GM12872 (cell line): ENCODE measurements at regions not wholly inside any gene's neighbourhood (a gene's known extent, or its start where the extent isn't known, plus 50 kb on each side); places are given as distances from the start of the nearest gene placed in this dataset.

ENCODE experiments used
- TF ChIP-seq, protein P1 (sequence below): IDR thresholded peaks from 3 replicates; pipeline ENCODE4 v1.5.1; 2011; ENCODE audit warnings: low read depth, mild to moderate bottlenecking, low read length, moderate library complexity; ENCODE audit not compliant: insufficient read depth

DNA sequence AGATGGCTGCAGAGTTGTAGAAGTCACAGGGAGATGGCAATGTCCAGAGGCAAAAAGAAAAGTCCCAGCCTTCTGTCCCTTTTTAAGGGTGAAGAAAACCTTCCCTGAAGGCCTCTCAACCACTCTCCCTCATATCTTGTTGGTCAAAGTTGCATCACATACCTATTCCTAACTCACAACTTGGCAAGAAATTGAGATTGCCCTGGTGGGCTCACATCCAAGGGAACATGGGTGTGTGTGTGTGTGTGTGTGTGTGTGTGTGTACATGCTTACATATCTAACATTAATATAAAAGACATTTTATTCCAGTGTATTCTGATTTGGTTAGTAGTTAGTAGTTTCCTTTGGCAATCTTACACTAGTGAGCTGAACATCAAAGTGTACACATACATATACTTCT is 144.3 kb upstream of the SALL4 start:
- TF ChIP-seq, protein P1, sequence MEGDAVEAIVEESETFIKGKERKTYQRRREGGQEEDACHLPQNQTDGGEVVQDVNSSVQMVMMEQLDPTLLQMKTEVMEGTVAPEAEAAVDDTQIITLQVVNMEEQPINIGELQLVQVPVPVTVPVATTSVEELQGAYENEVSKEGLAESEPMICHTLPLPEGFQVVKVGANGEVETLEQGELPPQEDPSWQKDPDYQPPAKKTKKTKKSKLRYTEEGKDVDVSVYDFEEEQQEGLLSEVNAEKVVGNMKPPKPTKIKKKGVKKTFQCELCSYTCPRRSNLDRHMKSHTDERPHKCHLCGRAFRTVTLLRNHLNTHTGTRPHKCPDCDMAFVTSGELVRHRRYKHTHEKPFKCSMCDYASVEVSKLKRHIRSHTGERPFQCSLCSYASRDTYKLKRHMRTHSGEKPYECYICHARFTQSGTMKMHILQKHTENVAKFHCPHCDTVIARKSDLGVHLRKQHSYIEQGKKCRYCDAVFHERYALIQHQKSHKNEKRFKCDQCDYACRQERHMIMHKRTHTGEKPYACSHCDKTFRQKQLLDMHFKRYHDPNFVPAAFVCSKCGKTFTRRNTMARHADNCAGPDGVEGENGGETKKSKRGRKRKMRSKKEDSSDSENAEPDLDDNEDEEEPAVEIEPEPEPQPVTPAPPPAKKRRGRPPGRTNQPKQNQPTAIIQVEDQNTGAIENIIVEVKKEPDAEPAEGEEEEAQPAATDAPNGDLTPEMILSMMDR, result no peak

DNA sequence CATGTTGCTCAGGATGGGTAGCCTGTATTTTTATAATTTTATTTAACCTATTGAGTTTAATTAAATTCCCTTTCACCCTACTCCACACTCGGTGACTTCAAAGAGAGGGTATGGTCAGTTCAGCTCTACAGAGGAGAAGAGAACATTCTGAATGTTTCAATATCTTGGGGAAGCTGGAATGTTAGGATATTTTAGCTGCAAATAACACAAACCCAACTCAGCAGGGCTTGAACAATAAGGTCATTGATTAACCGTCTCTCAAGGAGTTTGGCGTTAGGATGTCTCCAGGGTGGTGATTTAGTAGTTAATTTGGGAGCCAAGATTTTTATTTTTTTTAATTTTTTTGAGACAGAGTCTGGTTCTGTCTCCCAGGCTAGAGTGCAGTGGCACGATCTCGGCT is 143.6 kb upstream of the SALL4 start:
- TF ChIP-seq, protein P1, result no peak

DNA sequence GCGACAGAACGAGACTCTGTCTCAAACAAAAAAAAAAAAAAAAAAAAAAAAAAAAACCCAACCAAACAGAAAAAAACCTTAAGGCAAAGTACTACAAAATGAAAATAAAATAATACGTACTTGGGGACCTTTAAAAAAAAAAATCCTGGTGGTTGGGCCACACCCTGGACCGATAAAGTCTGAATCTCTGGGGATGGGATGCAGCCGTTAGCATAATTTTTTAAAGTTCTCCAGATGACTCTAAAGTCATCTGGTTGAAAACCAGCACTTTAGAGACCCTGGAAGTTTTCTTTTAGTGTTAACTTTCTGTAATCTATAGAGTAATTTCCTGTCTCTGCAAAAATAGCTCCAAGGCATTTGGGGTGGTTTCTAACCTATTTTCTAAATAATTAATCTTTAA is 142.9 kb upstream of the SALL4 start:
- TF ChIP-seq, protein P1, result no peak

DNA sequence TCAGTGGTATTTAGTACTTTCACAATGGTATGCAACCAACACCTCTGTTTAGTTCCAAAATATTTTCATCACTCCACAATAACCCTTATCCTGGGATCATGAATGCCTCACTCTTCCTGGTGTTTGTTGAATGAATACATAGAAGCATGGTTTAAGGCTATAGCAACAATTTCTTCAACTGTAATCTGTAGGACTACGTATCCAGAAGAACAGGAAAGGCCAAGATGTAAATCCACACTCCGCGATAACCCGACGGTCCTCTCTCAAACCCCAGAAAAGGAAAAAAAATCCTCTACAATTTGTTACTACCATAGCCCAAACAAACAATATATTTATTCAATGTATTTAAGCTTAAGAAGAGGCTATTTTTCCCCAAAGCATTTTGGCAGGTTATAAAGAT is 141.4 kb upstream of the SALL4 start:
- TF ChIP-seq, protein P1, result no peak

DNA sequence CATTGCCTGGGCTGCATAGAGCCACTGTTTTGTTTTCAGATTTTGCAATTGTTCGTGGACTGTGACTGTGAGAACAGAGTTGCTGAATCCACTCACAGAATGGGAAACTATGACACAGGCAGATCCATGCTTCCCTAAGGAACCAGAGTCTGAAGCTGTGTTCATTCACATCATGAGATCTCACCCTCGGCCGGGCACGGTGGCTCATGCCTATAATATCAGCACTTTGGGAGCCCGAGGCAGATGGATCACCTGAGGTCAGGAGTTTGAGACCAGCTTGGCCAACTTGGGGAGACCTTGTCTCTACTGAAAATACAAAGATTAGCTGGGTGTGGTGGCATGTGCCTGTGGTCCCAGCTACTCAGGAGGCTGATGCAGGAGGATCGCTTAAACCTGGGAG is 139.2 kb upstream of the SALL4 start:
- TF ChIP-seq, protein P1, result no peak

DNA sequence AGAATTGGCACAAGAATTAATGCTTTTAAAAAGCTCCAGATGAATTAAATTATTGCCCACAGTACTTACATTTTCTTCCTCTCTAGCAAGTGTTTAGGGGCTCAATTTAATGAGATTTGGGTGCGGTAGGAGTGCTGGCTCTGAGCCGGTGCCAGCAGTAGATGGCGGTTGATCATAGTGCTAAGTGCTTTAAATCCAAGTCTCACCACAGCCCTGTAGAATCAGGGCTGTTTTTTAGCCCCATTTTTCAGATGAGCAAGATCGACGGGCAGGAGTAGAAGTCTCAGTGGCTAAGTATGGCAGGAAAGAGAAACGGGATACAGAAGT is 136.9 kb upstream of the SALL4 start:
- TF ChIP-seq, protein P1, result no peak

DNA sequence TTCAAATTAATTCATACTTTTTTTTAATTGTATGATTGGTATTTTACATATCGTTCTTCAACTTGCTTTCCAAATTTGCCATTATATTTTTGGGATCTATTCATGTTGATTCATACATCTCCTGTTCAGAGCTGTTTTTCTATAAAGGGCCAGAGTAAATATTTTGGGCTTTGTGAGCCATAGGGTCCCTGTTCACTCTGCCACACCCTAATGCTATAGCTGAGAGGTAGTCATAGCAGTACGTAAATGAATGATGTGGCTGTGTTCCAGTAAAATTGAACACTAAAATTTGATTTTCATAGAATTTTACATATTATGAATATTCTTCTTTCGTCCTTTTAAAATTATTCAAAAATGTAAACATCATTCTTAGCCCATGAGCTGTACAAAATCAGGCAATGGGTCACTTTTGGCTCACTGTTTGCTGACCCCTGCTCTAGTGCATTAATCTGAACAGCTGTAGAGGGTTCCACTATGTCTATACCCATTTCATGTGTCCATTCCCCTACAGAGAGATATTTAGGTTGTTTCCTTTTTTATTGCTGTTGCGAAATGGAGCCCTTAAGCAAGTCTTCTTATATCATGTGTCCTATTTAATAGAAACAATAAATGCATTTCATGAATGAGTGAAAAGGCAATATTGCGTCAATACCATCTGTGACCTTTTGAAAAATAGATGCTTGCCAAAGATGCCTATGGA is 136.4 kb upstream of the SALL4 start:
- TF ChIP-seq, protein P1, result no peak

DNA sequence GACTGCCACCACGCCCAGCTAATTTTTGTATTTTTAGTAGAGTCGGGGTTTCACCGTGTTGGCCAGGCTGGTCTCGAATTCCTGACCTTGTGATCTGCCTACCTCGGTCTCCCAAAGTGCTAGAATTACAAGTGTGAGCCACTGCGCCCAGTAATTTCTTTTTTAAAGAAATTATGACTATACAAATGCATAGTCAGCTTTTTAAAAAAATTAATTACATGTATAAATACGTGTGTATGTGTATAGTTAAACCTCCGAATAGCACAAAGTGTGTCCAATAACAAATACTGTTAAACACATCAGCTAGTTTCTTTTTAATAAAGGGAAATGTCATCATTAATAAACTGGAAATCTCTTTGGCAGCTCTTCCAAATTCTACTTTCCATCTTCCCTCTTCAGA is 135.5 kb upstream of the SALL4 start:
- TF ChIP-seq, protein P1, result no peak
